ENCODE measurements at regions not wholly inside any gene's neighbourhood (a gene's known extent, or its start where the extent isn't known, plus 50 kb on each side); places are given as distances from the start of the nearest gene placed in this dataset.

- TF ChIP-seq CTCF (IDR thresholded peaks at IDR 0.05; ENCODE audit: low read depth, low read length) (no peak), MAX (IDR thresholded peaks at IDR 0.05; ENCODE audit: low read depth, low read length) (no peak), POLR2A (IDR thresholded peaks at IDR 0.05; ENCODE audit: extremely low read depth, insufficient read length) (no peak)
These were observed 80.4 kb upstream of the RND3 start for GRCh38 chr2:150567771-150568301.

All from NB4 (cell line).